ENCODE measurements at regions not wholly inside any gene's neighbourhood (a gene's known extent, or its start where the extent isn't known, plus 50 kb on each side); places are given as distances from the start of the nearest gene placed in this dataset.

GRCh38 chr4:30024526-30024925 lies 695.6 kb upstream of the PCDH7 start:
- no peak for TF ChIP-seq CTCF (IDR thresholded peaks at IDR 0.05)
- no peak for TF ChIP-seq EP300 (IDR thresholded peaks at IDR 0.05)
- no peak for TF ChIP-seq POLR2A (IDR thresholded peaks at IDR 0.05)

Measured in tibial nerve (tissue), 4 donors.